PFSK-1 (cell line): ENCODE measurements at regions not wholly inside any gene's neighbourhood (a gene's known extent, or its start where the extent isn't known, plus 50 kb on each side); places are given as distances from the start of the nearest gene placed in this dataset.

Experiments used
- FOXP2 ChIP-seq: optimal IDR thresholded peaks from 2 replicates; pipeline ENCODE3; 2011; ENCODE audit warnings: borderline replicate concordance, control low read depth, inconsistent platforms; ENCODE audit not compliant: insufficient read depth; ENCODE audit errors: extremely low read length, extremely low read depth
- POLR2AphosphoS5 ChIP-seq: IDR thresholded peaks from 2 replicates; pipeline ENCODE4 v1.6.1; 2012; ENCODE audit warnings: low read depth, mild to moderate bottlenecking, control low read depth, low read length, moderate library complexity
- REST ChIP-seq, 2 experiments: IDR thresholded peaks; 2 replicates each; pipeline versions ENCODE4 v1.6.1 to v1.8.0; 2011 to 2012; ENCODE audit warnings: low read depth in 2 of 2, low read length in 2 of 2, control low read depth in 1 of 2, inconsistent platforms in 1 of 2, mild to moderate bottlenecking in 1 of 2, moderate library complexity in 1 of 2; ENCODE audit not compliant: insufficient read depth in 1 of 2
- SIN3A ChIP-seq: IDR thresholded peaks from 2 replicates; pipeline ENCODE4 v1.6.1; 2012; ENCODE audit warnings: mild to moderate bottlenecking, low read length, moderate library complexity, borderline replicate concordance; ENCODE audit not compliant: insufficient read depth
- TAF1 ChIP-seq: IDR thresholded peaks from 2 replicates; pipeline ENCODE4 v1.6.1; 2012; ENCODE audit warnings: low read length, control low read depth, borderline replicate concordance; ENCODE audit not compliant: insufficient read depth

GRCh38 chr15:86010891-86011290 is 68.8 kb upstream of the AGBL1 start:
- TF ChIP-seq POLR2AphosphoS5 (no peak), SIN3A (no peak), TAF1 (no peak), REST (IDR thresholded peaks at IDR 0.05; ENCODE audit: insufficient read depth in 1 of 2, low read depth in 2 of 2, low read length in 2 of 2) (no peak), FOXP2 (no peak)
